Thyroid gland (tissue), 4 donors: ENCODE measurements at regions not wholly inside any gene's neighbourhood (a gene's known extent, or its start where the extent isn't known, plus 50 kb on each side); places are given as distances from the start of the nearest gene placed in this dataset.

Source experiments
- DNase-seq, 2 donors: peaks; one replicate each; pipeline ENCODE4 v3.0.0-alpha.2; 2019
- H3K27ac ChIP-seq, 3 donors: fragments of 200-600 bp; sonication (generic); 1 replicate in 2 of 3; 2 replicates in 1 of 3; pipeline ENCODE4 v1.5.1; 2016 to 2019; ENCODE audit warnings: mild to moderate bottlenecking in 1 of 3, moderate library complexity in 1 of 3
- H3K27me3 ChIP-seq: fragments of 200-600 bp; sonication (generic); one replicate; pipeline ENCODE4 v1.5.1; 2019
- H3K36me3 ChIP-seq, 2 donors: fragments of 200-600 bp; sonication (generic); one replicate each; pipeline ENCODE4 v1.5.1; 2016 to 2019
- H3K4me1 ChIP-seq, 2 donors: fragments of 200-600 bp; sonication (generic); one replicate each; pipeline ENCODE4 v1.5.1; 2017 to 2019
- H3K4me3 ChIP-seq, 3 donors: fragments of 200-600 bp; sonication (generic); replicated peaks in 1 of 3; 1 replicate in 2 of 3; 2 replicates in 1 of 3; pipeline ENCODE4 v1.5.1; 2016; ENCODE audit warnings: mild to moderate bottlenecking in 1 of 3
- H3K9me3 ChIP-seq: fragments of 200-600 bp; sonication (generic); one replicate; pipeline ENCODE4 v1.5.1; 2017
- CTCF ChIP-seq, 6 experiments: fragments of 200-600 bp in 3 of 6; fragments of 450-650 bp in 3 of 6; sonication (generic) in 3 of 6; IDR thresholded peaks; one replicate each; pipeline ENCODE4 v1.5.1; 2016 to 2019; ENCODE audit warnings: antibody characterized with exemption in 6 of 6, mild to moderate bottlenecking in 2 of 6, inconsistent platforms in 1 of 6, moderate library complexity in 1 of 6
- POLR2A ChIP-seq, 2 donors: fragments of 450-650 bp; IDR thresholded peaks; one replicate each; pipeline ENCODE4 v1.6.1; 2017; ENCODE audit warnings: antibody characterized with exemption in 2 of 2, mild to moderate bottlenecking in 2 of 2, moderate library complexity in 1 of 2
- WGBS, 2 donors: methylation state at CpG; one replicate each; pipeline ENCODE4 v1.1.5; 2017; 5-methylcytosine and 5-hydroxymethylcytosine counted together
- intact Hi-C: fragments of 100-400 bp; cut with DNase I; formaldehyde crosslinking; loops from one replicate; pipeline ENCODE4 v1.15.1; 2023

GRCh38 chr11:116598036-116598435 is 174.8 kb downstream of the BUD13 start:
- intact Hi-C loops: no loop called here
- Histone ChIP-seq H3K4me3 (no peak overlapping the region), H3K27ac (no peak overlapping the region), H3K4me1 (no peaks in the 10 kb centered on the region), H3K9me3 (no peaks in the 10 kb centered on the region), H3K36me3 (no peaks in the 10 kb centered on the region), H3K27me3 (peaks cover 4% of the 10 kb centered on the region)
- WGBS, 2 donors: 74 to 81% methylated on average over 6 of the region's 6 CpGs
- TF ChIP-seq POLR2A (IDR thresholded peaks at IDR 0.05) (no peak), CTCF (IDR thresholded peaks at IDR 0.05) (no peak)
- DNase-seq: no peak

GRCh38 chr11:116596346-116597260 is 176.2 kb downstream of the BUD13 start:
- no peaks in the 10 kb centered on the region for H3K4me1 ChIP-seq
- no peak for DNase-seq
- H3K27ac ChIP-seq: no peak overlapping the region
- no peaks in the 10 kb centered on the region for H3K36me3 ChIP-seq
- WGBS, 2 donors: 64 to 68% methylated on average over 12 of the region's 12 CpGs
- no peaks in the 10 kb centered on the region for H3K9me3 ChIP-seq
- H3K27me3 ChIP-seq: peaks cover 4% of the 10 kb centered on the region
- TF ChIP-seq CTCF (IDR thresholded peaks at IDR 0.05) (no peak), POLR2A (IDR thresholded peaks at IDR 0.05) (no peak)
- intact Hi-C loops: no loop called here
- no peak overlapping the region for H3K4me3 ChIP-seq

DNA sequence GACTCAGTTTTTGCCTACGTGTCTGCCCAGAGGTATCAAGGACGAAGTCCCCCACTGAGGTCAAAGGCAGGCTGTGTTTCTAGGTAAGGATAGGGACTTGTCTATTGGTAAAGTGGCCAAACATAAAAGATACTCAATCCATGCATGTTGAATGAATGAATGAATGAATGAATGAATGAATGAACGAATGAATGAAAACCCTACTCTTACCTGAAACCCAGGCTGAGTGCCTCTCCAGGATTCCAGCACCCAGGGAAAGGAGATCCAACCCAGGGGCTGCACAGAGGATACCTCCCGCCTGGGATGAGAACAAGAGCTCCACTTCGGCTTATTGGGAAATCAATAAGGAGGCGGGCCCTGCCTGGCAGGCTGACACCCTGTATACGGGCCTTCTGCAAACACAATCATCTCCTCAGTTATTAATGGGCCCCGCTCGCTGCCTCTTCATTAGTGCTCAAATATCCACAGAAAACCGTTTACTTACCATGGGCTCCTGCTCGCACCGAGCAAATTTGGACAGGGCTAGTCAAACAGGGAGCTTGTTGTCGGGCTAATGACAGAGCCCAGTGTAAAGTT is 177.4 kb downstream of the BUD13 start:
- Histone ChIP-seq H3K27ac (no peak overlapping the region), H3K4me3 (no peak overlapping the region), H3K4me1 (no peaks in the 10 kb centered on the region), H3K27me3 (peaks cover 4% of the 10 kb centered on the region), H3K9me3 (no peaks in the 10 kb centered on the region), H3K36me3 (no peaks in the 10 kb centered on the region)
- no peak for TF ChIP-seq CTCF (IDR thresholded peaks at IDR 0.05)
- no peak for DNase-seq
- intact Hi-C loops: no loop called here
- WGBS, 2 donors: 60 to 72% methylated on average over 13 of the region's 13 CpGs

- Histone ChIP-seq H3K4me1 (no peaks in the 10 kb centered on the region), H3K36me3 (no peaks in the 10 kb centered on the region), H3K9me3 (no peaks in the 10 kb centered on the region), H3K4me3 (no peak overlapping the region), H3K27me3 (peaks cover 4% of the 10 kb centered on the region), H3K27ac (no peak overlapping the region)
- 78% methylated on average over 10 of the region's 10 CpGs for WGBS, 2 donors
- TF ChIP-seq CTCF (IDR thresholded peaks at IDR 0.05) (no peak), POLR2A (IDR thresholded peaks at IDR 0.05) (no peak)
- intact Hi-C loops: no loop called here
- no peak for DNase-seq
Observed at GRCh38 chr11:116590844-116591570, 181.8 kb downstream of the BUD13 start.

GRCh38 chr11:116589402-116589801 is 183.4 kb downstream of the BUD13 start:
- H3K36me3 ChIP-seq: no peaks in the 10 kb centered on the region
- no peak for TF ChIP-seq CTCF (IDR thresholded peaks at IDR 0.05)
- TF ChIP-seq POLR2A (IDR thresholded peaks at IDR 0.05): no peak
- H3K27ac ChIP-seq: no peak overlapping the region
- H3K9me3 ChIP-seq: no peaks in the 10 kb centered on the region
- H3K4me1 ChIP-seq: no peaks in the 10 kb centered on the region
- WGBS, 2 donors: 77 to 80% methylated on average over 5 of the region's 5 CpGs
- H3K4me3 ChIP-seq: no peak overlapping the region
- intact Hi-C loops: no loop called here
- H3K27me3 ChIP-seq: no peaks in the 10 kb centered on the region
- no peak for DNase-seq
